Stimulated activated CD8-positive, alpha-beta memory T cell treated with anti-CD3 and anti-CD28 coated beads, Interleukin-15, amount 100 ng/mL, for 1 hour (primary cell): ENCODE measurements at regions not wholly inside any gene's neighbourhood (a gene's known extent, or its start where the extent isn't known, plus 50 kb on each side); places are given as distances from the start of the nearest gene placed in this dataset.

Experiments used
- DNase-seq: peaks from one replicate; pipeline ENCODE4 v3.0.0-alpha.2; 2020; ENCODE audit warnings: low read depth

- no peak for DNase-seq
Observed at GRCh38 chr10:128675405-128675804, 549.2 kb upstream of the MKI67 start.

- no peak for DNase-seq
Observed at GRCh38 chr10:128680116-128680515, 553.9 kb upstream of the MKI67 start.

GRCh38 chr10:128684215-128684614 lies 558.0 kb upstream of the MKI67 start:
- no peak for DNase-seq

- no peak for DNase-seq
Observed at GRCh38 chr10:128686630-128687278, 560.5 kb upstream of the MKI67 start.

- DNase-seq = no peak
Observed at GRCh38 chr10:128687408-128687807, 561.2 kb upstream of the MKI67 start.

- no peak for DNase-seq
Observed at GRCh38 chr10:128687927-128688549, 561.8 kb upstream of the MKI67 start.

GRCh38 chr10:128689667-128690066 lies 563.4 kb upstream of the MKI67 start:
- no peak for DNase-seq

GRCh38 chr10:128693493-128694131 lies 567.4 kb upstream of the MKI67 start:
- DNase-seq = no peak

- no peak for DNase-seq
Observed at GRCh38 chr10:128694168-128694850, 568.1 kb upstream of the MKI67 start.

- DNase-seq = no peak
Observed at GRCh38 chr10:128694851-128695725, 568.9 kb upstream of the MKI67 start.

GRCh38 chr10:128695931-128696330 lies 569.7 kb upstream of the MKI67 start:
- DNase-seq = no peak

- no peak for DNase-seq
Observed at GRCh38 chr10:128697437-128697836, 571.2 kb upstream of the MKI67 start.

GRCh38 chr10:128701381-128701780 lies 575.2 kb upstream of the MKI67 start:
- no peak for DNase-seq

- DNase-seq = no peak
Observed at GRCh38 chr10:128701837-128702236, 575.6 kb upstream of the MKI67 start.

- DNase-seq = no peak
Observed at GRCh38 chr10:128704716-128705115, 578.5 kb upstream of the MKI67 start.

GRCh38 chr10:128708182-128708581 lies 582.0 kb upstream of the MKI67 start:
- no peak for DNase-seq

GRCh38 chr10:128709686-128710085 lies 583.5 kb upstream of the MKI67 start:
- no peak for DNase-seq

GRCh38 chr10:128710098-128710797 lies 584.0 kb upstream of the MKI67 start:
- DNase-seq = no peak

GRCh38 chr10:128710798-128711183 lies 584.6 kb upstream of the MKI67 start:
- no peak for DNase-seq

GRCh38 chr10:128711806-128712205 lies 585.6 kb upstream of the MKI67 start:
- DNase-seq = no peak

- DNase-seq = no peak
Observed at GRCh38 chr10:128712661-128713400, 586.6 kb upstream of the MKI67 start.
